ENCODE measurements at regions not wholly inside any gene's neighbourhood (a gene's known extent, or its start where the extent isn't known, plus 50 kb on each side); places are given as distances from the start of the nearest gene placed in this dataset.
A peak's percentile ranks its signal among the peaks of the same experiment; 100 is the strongest.

DNA sequence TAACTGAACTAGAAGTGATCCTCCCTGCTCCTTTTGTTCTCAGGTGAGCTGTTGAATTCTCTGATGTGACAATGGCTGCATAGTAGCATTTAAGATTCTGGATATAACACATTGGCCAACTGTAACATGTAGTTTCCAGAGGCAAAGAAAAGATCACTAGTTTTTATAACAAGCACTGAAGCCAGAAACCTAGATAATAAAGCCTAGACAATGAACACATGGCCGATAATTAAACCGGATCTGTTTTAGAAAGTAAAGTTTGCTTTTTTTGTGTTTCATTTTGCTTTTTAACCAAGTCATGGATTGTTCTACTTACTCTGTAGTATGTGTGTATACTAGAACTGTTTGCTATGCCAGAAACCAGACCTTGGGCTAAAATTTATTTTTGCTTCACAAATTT is 225.5 kb upstream of the KLHL1 start:
- Histone ChIP-seq H3K4me3 (ENCODE audit: low read depth, low read length) (no peak overlapping the region), H3K27me3 (ENCODE audit: control insufficient read depth, insufficient read depth, low read length) (no peaks in the 10 kb centered on the region), H3K36me3 (ENCODE audit: control insufficient read depth, insufficient read depth, low read length) (no peaks in the 10 kb centered on the region)
- FAIRE-seq (no peak), DNase-seq (ENCODE audit: low read depth) (no peak)
- TF ChIP-seq, protein P1, sequence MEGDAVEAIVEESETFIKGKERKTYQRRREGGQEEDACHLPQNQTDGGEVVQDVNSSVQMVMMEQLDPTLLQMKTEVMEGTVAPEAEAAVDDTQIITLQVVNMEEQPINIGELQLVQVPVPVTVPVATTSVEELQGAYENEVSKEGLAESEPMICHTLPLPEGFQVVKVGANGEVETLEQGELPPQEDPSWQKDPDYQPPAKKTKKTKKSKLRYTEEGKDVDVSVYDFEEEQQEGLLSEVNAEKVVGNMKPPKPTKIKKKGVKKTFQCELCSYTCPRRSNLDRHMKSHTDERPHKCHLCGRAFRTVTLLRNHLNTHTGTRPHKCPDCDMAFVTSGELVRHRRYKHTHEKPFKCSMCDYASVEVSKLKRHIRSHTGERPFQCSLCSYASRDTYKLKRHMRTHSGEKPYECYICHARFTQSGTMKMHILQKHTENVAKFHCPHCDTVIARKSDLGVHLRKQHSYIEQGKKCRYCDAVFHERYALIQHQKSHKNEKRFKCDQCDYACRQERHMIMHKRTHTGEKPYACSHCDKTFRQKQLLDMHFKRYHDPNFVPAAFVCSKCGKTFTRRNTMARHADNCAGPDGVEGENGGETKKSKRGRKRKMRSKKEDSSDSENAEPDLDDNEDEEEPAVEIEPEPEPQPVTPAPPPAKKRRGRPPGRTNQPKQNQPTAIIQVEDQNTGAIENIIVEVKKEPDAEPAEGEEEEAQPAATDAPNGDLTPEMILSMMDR (IDR thresholded peaks at IDR 0.05; ENCODE audit: insufficient read depth, low read length, severe bottlenecking) = no peak

DNA sequence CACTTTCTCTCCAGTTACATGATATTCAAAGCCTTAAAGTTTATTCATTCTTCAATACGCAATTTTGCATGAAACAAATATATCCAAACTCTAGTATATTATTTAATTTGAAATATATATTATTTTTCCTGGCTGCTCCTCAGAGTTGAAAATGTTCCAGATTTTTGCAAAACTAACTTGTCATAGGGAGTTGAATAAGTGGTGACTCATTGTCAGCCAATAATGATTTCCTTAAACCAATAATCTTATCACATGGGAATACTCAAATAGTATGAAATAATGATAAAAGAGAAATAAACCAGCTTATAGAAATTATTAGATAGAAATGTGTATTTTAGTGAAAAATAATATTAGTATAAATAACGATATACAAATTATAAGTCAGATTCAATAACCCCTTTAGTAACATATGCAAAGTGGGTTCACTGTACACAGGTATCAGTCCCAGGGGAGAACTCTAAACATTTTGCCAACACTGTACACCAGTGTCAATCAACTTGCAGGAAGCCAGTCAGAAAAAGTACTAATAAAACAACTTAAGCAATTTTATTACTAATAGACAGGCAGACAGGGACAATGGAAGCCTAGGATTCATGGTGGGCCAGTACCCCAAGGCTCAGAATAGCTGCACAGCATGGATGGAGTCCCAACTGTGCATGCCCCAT is 222.6 kb upstream of the KLHL1 start:
- peak; percentile 46 for DNase-seq (ENCODE audit: low read depth)
- no peak for FAIRE-seq
- TF ChIP-seq, protein P1 (IDR thresholded peaks at IDR 0.05; ENCODE audit: insufficient read depth, low read length, severe bottlenecking) = no peak
- Histone ChIP-seq H3K4me3 (ENCODE audit: low read depth, low read length) (no peak overlapping the region), H3K27me3 (ENCODE audit: control insufficient read depth, insufficient read depth, low read length) (no peaks in the 10 kb centered on the region), H3K36me3 (ENCODE audit: control insufficient read depth, insufficient read depth, low read length) (no peaks in the 10 kb centered on the region)

DNA sequence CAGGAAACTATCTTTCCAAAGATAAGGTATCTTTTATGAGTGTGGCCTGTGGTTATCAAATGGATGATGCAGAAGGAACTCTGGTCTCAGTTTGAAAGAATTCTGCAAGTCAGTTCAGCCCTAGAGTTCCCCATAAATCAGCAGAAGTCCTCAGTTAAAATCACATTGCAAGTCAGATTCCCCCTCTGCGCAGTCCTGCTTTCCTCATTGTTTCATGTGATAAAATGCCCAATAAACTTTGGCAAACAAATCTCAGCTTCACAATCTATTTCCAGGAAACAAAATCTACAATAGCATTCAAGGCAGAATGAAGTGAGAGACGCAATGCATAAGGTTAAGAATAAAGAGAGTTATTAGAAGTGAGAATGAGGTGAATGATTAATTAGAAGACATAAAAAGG is 216.3 kb upstream of the KLHL1 start:
- TF ChIP-seq, protein P1 (IDR thresholded peaks at IDR 0.05; ENCODE audit: insufficient read depth, low read length, severe bottlenecking) = no peak
- FAIRE-seq (no peak), DNase-seq (ENCODE audit: low read depth) (no peak)
- H3K36me3 ChIP-seq (ENCODE audit: control insufficient read depth, insufficient read depth, low read length) = no peaks in the 10 kb centered on the region
- H3K27me3 ChIP-seq (ENCODE audit: control insufficient read depth, insufficient read depth, low read length) = no peaks in the 10 kb centered on the region
- H3K4me3 ChIP-seq (ENCODE audit: low read depth, low read length) = no peak overlapping the region

DNA sequence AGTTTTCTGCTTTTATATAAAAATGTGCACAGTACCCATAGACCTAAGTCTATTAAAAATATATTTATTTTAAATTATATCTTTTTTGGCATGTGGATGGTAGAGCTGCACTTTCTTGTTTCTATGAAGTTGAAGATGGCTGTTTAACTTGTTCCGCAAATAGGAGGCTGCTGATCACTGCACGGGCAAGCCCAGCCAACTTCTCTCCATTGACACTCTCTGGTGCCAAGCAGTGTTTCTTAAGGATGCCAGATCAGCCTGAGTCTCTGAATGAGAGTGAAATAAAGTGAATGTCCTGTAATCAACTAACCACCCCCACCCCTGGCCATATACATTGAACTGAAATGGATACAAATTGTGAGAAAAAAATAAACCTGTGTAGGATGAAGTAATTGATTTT is 202.9 kb upstream of the KLHL1 start:
- H3K27me3 ChIP-seq (ENCODE audit: control insufficient read depth, insufficient read depth, low read length) = no peaks in the 10 kb centered on the region
- no peak overlapping the region for H3K4me3 ChIP-seq (ENCODE audit: low read depth, low read length)
- DNase-seq (ENCODE audit: low read depth) = no peak
- FAIRE-seq = no peak
- TF ChIP-seq, protein P1 (IDR thresholded peaks at IDR 0.05; ENCODE audit: insufficient read depth, low read length, severe bottlenecking) = no peak
- H3K36me3 ChIP-seq (ENCODE audit: control insufficient read depth, insufficient read depth, low read length) = no peaks in the 10 kb centered on the region

DNA sequence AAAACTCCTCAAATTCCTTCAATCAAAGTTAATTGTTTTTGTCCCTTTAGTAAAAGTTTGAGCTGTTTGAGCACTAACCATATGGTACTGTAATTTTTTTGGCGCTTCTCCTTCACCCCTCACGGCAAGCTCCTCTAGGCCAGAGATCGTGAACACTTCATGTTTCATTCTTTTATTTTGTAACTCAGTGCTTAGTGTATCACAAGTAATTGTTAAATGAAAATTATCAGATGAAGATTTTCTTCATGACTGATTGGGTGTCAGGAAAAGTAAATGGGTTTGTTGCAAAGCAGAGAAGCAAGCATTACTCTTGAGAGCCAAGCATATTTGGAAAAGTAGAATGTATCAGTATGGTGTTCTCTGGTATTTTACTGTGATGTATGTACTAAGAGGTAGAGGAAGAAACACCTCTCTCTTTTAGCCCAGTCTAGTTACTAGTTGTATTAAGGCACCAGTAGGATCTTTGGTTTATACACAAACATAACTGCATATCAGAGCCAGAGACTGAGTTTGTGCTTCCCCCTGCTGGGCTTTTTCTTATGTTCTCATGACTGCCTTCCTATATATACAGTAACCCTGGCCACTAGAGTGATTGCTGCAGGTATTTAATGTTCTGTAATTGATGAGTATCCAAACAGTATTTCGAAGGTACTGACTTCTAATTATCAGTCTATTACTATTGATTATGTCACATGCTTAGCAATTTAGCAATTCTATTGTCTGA is 202.3 kb upstream of the KLHL1 start:
- TF ChIP-seq, protein P1 (IDR thresholded peaks at IDR 0.05; ENCODE audit: insufficient read depth, low read length, severe bottlenecking) = peak; percentile 52
- peak; percentile 67 for DNase-seq (ENCODE audit: low read depth)
- H3K36me3 ChIP-seq (ENCODE audit: control insufficient read depth, insufficient read depth, low read length) = no peaks in the 10 kb centered on the region
- no peaks in the 10 kb centered on the region for H3K27me3 ChIP-seq (ENCODE audit: control insufficient read depth, insufficient read depth, low read length)
- FAIRE-seq = no peak
- H3K4me3 ChIP-seq (ENCODE audit: low read depth, low read length) = no peak overlapping the region

Data from bronchial epithelial cell (primary cell).